PC-9 (cell line): ENCODE measurements at regions not wholly inside any gene's neighbourhood (a gene's known extent, or its start where the extent isn't known, plus 50 kb on each side); places are given as distances from the start of the nearest gene placed in this dataset.

Experiments used
- BruUV-seq: library from RNA; stranded (reverse); fragments of 400-500 nt; replicated peaks from 2 replicates; lab custom pipeline; 2021; lab: Mats Ljungman, UMichigan
- CTCF ChIA-PET: fragments of 300-600 bp; sonication (Branson Sonifier 250); formaldehyde crosslinking; loops from one replicate; lab custom pipeline; 2022; ENCODE audit warnings: antibody characterized with exemption; lab: Charles Lee
- POLR2A ChIA-PET: fragments of 300-600 bp; sonication (Branson Sonifier 250); formaldehyde crosslinking; loops from one replicate; lab custom pipeline; 2022; ENCODE audit warnings: antibody characterized with exemption; ENCODE audit not compliant: unreplicated experiment; lab: Charles Lee
- DNase-seq, 2 experiments: peaks; one replicate each; pipeline versions ENCODE4 v3.0.0 to v3.0.0-alpha.2; 2015 to 2022; ENCODE audit warnings: mixed read lengths in 1 of 2
- H2AFZ ChIP-seq: fragments of 200-600 bp; sonication (generic); 2 replicates; pipeline ENCODE4 v1.8.1; 2017; ENCODE audit warnings: antibody characterized with exemption
- H3F3A ChIP-seq: fragments of 200-600 bp; sonication (generic); 2 replicates; pipeline ENCODE4 v1.8.1; 2017; ENCODE audit warnings: antibody characterized with exemption, mild to moderate bottlenecking, low read depth; ENCODE audit not compliant: insufficient read depth
- H3K27ac ChIP-seq: fragments of 200-600 bp; sonication (generic); 2 replicates; pipeline ENCODE4 v1.6.1; 2016; ENCODE audit warnings: mixed run types
- H3K27me3 ChIP-seq: fragments of 200-600 bp; sonication (generic); 2 replicates; pipeline ENCODE4 v1.6.1; 2016; ENCODE audit warnings: low read depth, mixed run types; ENCODE audit not compliant: insufficient read depth
- H3K36me3 ChIP-seq: fragments of 200-600 bp; sonication (generic); 2 replicates; pipeline ENCODE4 v1.6.1; 2016; ENCODE audit warnings: low read depth, mixed run types
- H3K4me1 ChIP-seq: fragments of 200-600 bp; sonication (generic); replicated peaks from 2 replicates; pipeline ENCODE4 v1.6.1; 2016; ENCODE audit warnings: mixed run types; ENCODE audit not compliant: insufficient read depth
- H3K4me2 ChIP-seq: fragments of 200-600 bp; sonication (generic); 2 replicates; pipeline ENCODE4 v1.6.1; 2017; ENCODE audit warnings: mixed run types
- H3K4me3 ChIP-seq: fragments of 200-600 bp; sonication (generic); 2 replicates; pipeline ENCODE4 v1.6.1; 2016; ENCODE audit warnings: mixed run types
- H3K79me2 ChIP-seq: fragments of 200-600 bp; sonication (generic); 2 replicates; pipeline ENCODE4 v1.6.1; 2017; ENCODE audit warnings: low read depth, mixed run types
- H3K9me2 ChIP-seq: fragments of 200-600 bp; sonication (generic); 2 replicates; pipeline ENCODE4 v1.8.1; 2017; ENCODE audit warnings: mild to moderate bottlenecking; ENCODE audit not compliant: insufficient read depth
- H3K9me3 ChIP-seq: fragments of 200-600 bp; sonication (generic); 2 replicates; pipeline ENCODE4 v1.8.1; 2016; ENCODE audit warnings: low read depth; ENCODE audit not compliant: insufficient read depth
- H4K20me1 ChIP-seq: fragments of 200-600 bp; sonication (generic); 2 replicates; pipeline ENCODE4 v1.8.1; 2017; ENCODE audit not compliant: insufficient read depth
- EZH2 ChIP-seq: fragments of 200-600 bp; sonication (generic); IDR thresholded peaks from 2 replicates; pipeline ENCODE4 v1.8.0; 2017; ENCODE audit warnings: antibody characterized with exemption, low read depth
- intact Hi-C: fragments of 100-400 bp; cut with micrococcal nuclease; formaldehyde crosslinking; loops from one replicate; pipeline ENCODE4 v1.10.0; 2022; ENCODE audit not compliant: unreplicated experiment
- TF ChIP-seq, protein P1 (sequence below): fragments of 200-600 bp; sonication (generic); conservative IDR thresholded peaks from 2 replicates; pipeline ENCODE4 v1.6.1; 2017; ENCODE audit warnings: mixed run types, antibody characterized with exemption, mild to moderate bottlenecking, moderate library complexity

DNA sequence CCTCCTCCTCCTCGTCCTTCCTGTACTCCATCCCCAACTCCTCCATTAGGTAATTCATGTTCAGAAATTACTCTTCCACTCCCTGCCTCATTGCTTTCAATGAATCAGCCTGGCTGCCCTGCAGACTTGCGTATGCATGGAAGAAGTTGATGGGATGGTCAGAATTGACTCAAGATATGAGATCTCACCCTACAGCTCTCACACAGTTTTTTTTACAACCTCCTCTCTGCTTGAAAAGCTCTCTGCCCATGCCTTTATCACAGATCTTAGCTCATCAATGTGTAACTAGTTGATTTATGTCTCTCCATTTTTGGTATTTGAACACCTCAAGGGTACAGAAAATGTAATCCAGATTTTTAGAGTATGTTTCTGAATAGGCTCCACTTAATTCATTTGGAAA, 506.9 kb downstream of the TBC1D4 start:
- no peaks in the 10 kb centered on the region for H3K4me1 ChIP-seq
- no peaks in the 10 kb centered on the region for H3K9me2 ChIP-seq
- H2AFZ ChIP-seq: no peak overlapping the region
- H3K4me2 ChIP-seq: no peak overlapping the region
- BruUV-seq: no TSS peak
- no peak for TF ChIP-seq EZH2
- TF ChIP-seq, protein P1, sequence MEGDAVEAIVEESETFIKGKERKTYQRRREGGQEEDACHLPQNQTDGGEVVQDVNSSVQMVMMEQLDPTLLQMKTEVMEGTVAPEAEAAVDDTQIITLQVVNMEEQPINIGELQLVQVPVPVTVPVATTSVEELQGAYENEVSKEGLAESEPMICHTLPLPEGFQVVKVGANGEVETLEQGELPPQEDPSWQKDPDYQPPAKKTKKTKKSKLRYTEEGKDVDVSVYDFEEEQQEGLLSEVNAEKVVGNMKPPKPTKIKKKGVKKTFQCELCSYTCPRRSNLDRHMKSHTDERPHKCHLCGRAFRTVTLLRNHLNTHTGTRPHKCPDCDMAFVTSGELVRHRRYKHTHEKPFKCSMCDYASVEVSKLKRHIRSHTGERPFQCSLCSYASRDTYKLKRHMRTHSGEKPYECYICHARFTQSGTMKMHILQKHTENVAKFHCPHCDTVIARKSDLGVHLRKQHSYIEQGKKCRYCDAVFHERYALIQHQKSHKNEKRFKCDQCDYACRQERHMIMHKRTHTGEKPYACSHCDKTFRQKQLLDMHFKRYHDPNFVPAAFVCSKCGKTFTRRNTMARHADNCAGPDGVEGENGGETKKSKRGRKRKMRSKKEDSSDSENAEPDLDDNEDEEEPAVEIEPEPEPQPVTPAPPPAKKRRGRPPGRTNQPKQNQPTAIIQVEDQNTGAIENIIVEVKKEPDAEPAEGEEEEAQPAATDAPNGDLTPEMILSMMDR: no peak
- H3K9me3 ChIP-seq: no peaks in the 10 kb centered on the region
- no peak overlapping the region for H3K4me3 ChIP-seq
- no peaks in the 10 kb centered on the region for H3K79me2 ChIP-seq
- no peak overlapping the region for H3K27ac ChIP-seq
- ChIA-PET POLR2A (no interaction called here), CTCF (interaction anchor here (0.7 kb wide), 1 partner anchor 11 kb away, joined by 4 read pairs; no protein-coding TSS in a partner anchor)
- no peak for DNase-seq
- no peaks in the 10 kb centered on the region for H3F3A ChIP-seq
- H3K27me3 ChIP-seq: no peaks in the 10 kb centered on the region
- intact Hi-C loops: no loop called here
- H3K36me3 ChIP-seq: no peaks in the 10 kb centered on the region
- H4K20me1 ChIP-seq: no peaks in the 10 kb centered on the region; the same call in 1 of the 2 replicates

GRCh38 chr13:74973935-74974879, 507.8 kb downstream of the TBC1D4 start:
- H3F3A ChIP-seq: no peaks in the 10 kb centered on the region
- H3K27me3 ChIP-seq: no peaks in the 10 kb centered on the region
- H3K36me3 ChIP-seq: no peaks in the 10 kb centered on the region
- H3K9me2 ChIP-seq: no peaks in the 10 kb centered on the region
- no peak overlapping the region for H3K4me3 ChIP-seq
- H3K4me1 ChIP-seq: no peaks in the 10 kb centered on the region
- no peak overlapping the region for H2AFZ ChIP-seq
- H3K9me3 ChIP-seq: no peaks in the 10 kb centered on the region
- POLR2A ChIA-PET: no interaction called here
- BruUV-seq: no TSS peak
- CTCF ChIA-PET: interaction anchor here (0.7 kb wide), 1 partner anchor 11 kb away, joined by 4 read pairs; no protein-coding TSS in a partner anchor
- H4K20me1 ChIP-seq: no peaks in the 10 kb centered on the region
- no peak overlapping the region for H3K27ac ChIP-seq
- no peak overlapping the region for H3K4me2 ChIP-seq
- no peak for TF ChIP-seq EZH2
- TF ChIP-seq, protein P1: no peak
- intact Hi-C loops: no loop called here
- H3K79me2 ChIP-seq: no peaks in the 10 kb centered on the region
- DNase-seq: no peak

GRCh38 chr13:74969419-74969818, 512.5 kb downstream of the TBC1D4 start:
- Histone ChIP-seq H3K4me1 (no peaks in the 10 kb centered on the region), H3K27me3 (no peaks in the 10 kb centered on the region), H3K27ac (no peak overlapping the region), H3K4me2 (no peak overlapping the region), H3K79me2 (no peaks in the 10 kb centered on the region), H3K9me2 (no peaks in the 10 kb centered on the region), H3K36me3 (no peaks in the 10 kb centered on the region), H3K4me3 (no peak overlapping the region), H3K9me3 (no peaks in the 10 kb centered on the region), H4K20me1 (no peaks in the 10 kb centered on the region), H3F3A (no peaks in the 10 kb centered on the region), H2AFZ (no peak overlapping the region)
- TF ChIP-seq, protein P1: no peak
- no peak for TF ChIP-seq EZH2
- ChIA-PET POLR2A (no interaction called here), CTCF (no interaction called here)
- no TSS peak for BruUV-seq
- DNase-seq: no peak
- intact Hi-C loops: no loop called here
